ENCODE measurements at regions not wholly inside any gene's neighbourhood (a gene's known extent, or its start where the extent isn't known, plus 50 kb on each side); places are given as distances from the start of the nearest gene placed in this dataset.

DNA sequence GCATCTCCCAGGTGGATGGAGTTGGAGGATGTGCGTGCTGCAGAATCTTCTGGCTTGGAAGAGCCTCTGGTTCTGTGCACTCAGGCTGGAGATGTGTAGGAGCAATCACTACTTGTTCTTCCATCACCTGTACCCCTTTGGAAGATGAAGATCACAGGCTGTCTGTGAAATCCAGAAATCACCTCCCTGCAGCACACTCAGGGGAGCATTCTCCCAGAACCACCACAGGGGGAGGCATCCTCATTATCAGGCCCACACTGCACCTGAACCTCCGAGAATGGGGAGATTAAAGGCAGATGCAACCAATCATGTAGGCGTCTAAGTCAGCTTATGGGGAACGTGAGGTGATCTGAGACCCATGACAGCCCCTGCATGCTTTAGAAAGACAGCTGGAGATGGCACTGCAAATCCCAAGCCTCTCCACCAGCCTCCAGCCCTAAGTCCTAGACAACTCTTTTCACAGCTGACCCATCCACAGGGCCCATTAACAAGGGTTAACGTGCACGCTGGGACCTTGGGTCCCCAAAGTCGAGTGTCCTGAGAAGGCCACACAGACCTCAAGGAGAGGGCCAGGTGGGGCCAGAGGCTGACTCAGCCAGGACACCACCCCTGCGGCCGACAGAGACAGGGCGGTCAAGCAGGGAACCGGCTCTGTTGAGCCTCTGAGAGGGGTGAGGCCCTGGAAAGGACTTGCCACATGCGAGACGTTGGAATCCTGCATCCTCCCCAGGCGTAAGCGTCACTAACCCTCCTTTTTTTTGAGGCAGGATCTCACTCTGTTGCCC lies 314.9 kb downstream of the EIPR1 start:
- no peak for DNase-seq (ENCODE audit: low read depth)

DNA sequence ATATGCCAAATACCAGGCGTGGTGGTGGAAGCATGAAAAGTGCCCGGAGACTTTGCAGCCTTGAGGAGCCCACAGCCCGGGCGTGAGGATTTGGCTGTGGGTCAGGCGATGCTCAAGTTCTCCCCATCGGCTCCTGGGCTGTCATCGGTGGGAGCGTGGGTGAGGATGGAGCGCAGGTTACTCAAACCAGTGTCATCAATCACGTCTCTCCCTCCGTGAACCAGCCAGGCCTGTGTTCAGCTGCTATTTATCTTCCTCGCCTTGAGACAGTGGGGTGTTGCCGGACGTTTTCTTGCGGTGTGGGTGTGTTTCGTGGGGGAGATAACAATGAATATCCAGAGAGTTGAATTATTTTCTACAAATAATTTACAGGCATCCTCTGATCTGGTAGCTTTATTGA lies 317.6 kb downstream of the EIPR1 start:
- DNase-seq (ENCODE audit: low read depth), result no peak

DNA sequence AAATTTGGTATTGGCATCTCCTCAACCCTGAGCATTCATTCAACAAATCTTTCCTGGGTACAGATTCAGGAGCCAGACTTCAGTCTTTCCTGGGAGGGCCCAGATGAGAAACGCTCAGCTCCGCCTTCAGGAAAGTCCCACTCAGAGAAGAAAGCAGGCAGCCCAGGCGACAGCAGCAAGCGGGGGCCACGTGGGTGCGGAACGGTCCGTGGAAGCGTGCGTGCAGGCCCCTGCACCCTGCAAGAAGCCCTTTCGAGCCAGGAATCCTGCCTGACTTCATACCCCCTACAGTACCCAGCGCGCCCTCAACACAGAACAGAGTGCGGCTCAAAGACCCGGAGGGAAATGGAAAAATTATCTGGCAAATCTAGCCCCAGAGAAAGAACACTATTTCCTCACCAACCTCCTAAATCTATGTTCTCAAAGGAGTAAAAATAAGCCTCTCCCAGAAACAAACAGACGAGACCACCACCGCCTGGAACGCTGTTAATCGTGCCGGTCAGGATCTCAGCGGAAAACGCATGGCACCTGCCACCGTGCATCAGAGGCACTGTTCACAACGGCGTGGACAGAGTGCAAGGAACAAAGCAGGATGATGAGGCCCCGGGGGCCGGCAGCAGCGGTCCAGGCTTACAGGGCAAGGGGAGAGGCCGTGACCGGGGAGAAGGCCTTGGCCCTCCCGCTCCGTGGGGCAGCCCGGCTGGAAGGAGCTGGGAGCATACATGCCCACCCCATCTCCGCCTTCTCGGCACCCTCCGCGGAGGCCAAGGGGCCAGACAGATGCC lies 318.3 kb downstream of the EIPR1 start:
- DNase-seq (ENCODE audit: low read depth), result no peak

DNA sequence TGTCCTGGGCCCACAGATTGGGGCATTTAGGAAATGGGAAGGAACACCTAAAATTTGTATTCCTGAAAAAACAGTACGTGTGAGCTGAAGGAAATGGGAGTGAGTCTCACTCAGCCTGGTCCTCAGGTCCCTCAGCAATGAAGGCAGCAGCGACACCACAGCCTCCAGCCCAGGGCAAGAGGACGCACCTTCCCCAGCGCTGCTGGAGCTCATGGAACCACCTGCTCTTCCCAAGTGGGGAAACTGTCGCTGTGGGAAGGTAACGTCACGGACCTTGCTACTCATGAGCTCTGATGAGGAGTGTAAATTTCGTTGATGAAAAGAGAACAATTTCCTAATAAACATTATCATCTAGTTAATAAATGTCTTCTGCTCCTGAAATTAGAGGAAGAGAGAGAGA lies 323.6 kb downstream of the EIPR1 start:
- DNase-seq (ENCODE audit: low read depth), result no peak

DNA sequence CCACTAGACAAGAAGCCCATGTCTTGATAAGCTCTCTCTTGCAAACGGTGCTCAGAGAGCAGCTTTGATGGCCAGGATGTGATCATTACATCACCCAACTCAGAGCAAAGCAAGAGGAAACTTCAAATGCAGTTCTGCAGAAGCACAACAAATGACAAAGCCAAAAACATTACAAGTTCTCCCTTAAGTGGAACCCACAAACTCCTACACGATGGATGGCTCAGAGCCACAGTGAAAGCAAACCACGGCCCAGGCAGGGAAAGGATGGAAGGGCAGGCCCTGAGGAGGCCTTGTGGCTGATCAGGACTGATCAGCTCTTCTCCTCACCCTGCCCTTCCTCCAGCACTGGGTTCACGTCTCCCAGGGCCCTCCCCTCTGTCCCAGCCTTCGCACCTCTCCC lies 326.4 kb downstream of the EIPR1 start:
- no peak for DNase-seq (ENCODE audit: low read depth)

DNA sequence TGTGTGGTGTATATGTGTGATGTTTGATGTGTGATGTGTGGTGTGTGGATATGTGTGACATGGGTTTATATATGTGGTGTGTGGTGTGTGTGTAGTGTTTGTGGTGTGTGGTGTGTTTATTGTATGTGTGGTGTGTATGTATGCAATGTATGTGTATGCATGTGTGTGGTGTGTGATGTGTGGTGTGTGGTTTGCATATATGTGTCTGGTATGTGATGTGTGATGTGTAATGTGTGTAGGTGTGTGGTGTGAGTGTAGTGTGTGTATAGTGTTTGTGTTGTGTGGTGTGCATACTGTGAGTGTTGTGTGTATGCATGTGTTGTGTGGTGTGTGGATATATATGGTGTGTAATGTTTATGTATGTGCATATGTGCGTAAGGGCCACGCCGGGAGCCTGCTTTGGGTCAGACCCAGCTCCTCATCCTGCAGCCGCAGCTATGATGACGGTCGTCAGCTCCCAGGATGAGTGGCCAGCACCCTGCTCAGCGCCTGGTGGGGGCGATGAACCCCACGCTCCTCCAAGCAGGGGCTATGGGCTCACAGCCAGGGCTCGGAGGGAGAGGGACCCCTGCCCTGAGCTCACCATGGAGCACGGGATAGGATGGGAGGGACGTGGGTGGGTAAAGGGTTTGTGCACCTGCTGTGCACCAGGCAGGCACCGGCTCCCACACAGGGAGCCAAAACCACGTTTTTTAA lies 331.3 kb downstream of the EIPR1 start:
- no peak for DNase-seq (ENCODE audit: low read depth)

DNA sequence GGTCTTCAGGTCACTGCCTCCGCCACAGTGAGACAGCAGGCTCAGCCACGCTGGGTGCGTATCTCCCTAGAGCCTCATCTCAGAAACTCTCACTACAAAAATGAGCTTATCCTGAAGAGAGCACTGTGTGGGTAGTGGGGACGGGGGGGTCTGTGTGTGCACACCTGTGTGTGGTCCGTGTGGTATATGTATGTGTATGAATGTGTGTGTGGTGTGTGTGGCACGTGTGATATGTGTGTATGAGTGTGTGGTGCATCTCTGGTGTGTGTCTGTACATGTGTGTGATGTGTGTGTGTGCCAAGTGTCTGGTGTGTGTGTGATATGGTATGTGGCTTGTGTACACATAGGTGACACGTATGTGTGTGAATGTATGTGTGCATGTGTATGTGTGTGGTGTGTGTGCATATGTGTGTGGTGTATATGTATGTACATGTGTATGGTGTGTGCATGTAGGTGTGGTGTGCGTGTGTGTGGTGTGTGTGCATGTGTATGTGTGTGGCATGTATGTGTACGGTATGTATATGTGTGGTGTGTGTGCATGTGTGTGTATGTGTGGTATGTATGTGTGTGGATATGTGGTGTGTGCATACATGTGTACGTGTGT lies 332.2 kb downstream of the EIPR1 start:
- DNase-seq (ENCODE audit: low read depth), result no peak

DNA sequence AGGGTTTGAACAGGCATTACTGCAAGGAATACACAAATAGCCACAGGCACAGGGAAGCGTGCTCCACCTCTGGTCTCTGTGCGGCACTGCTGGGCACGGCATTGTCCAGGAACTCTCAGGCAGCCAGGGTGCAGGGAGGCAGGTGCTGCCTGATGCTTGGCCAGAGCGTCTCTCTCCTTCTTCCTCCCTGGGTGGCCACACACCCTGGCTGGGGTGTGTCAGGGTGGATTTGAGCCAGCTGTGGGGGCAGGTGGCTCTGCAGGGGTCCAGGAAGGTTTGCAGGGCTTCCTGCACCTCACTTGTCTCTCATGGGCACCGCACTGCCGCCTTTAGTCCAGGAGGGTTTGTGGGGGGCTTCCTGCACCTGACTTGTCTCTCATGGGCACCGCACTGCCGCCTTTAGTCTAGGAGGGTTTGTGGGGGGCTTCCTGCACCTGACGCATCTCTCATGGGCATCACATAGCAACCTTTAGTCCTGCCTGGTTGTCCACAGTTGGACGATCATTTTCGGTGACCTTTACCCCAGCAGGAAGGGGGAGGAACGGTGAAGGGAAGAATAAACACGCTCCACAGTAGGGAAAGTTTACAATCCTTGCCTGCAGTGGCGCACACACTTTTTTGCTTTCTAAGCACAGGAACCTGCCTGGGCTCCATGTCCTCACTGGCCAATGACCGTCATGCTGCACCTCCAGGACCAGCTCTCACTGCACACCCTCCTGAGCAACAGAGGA lies 332.9 kb downstream of the EIPR1 start:
- DNase-seq (ENCODE audit: low read depth), result no peak

DNA sequence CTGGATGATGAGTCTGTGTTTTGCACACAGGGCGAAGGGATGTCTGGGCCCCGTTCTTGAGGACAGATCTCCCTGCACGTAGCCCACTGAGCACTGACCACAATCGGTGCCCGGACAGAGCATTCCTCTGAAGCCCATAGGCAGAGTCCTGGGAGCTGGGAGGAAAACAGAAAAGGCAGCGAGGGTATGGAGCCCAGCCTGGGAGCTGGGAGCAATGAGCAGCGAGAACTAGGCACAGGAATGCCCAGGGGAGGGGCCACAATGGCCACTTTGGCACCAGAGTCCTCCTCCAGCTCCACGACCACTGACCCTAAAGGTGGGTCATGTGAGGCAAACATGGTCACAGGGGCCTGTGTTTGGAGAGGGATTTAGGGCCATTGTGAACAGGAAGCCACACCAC lies 333.9 kb downstream of the EIPR1 start:
- no peak for DNase-seq (ENCODE audit: low read depth)

DNA sequence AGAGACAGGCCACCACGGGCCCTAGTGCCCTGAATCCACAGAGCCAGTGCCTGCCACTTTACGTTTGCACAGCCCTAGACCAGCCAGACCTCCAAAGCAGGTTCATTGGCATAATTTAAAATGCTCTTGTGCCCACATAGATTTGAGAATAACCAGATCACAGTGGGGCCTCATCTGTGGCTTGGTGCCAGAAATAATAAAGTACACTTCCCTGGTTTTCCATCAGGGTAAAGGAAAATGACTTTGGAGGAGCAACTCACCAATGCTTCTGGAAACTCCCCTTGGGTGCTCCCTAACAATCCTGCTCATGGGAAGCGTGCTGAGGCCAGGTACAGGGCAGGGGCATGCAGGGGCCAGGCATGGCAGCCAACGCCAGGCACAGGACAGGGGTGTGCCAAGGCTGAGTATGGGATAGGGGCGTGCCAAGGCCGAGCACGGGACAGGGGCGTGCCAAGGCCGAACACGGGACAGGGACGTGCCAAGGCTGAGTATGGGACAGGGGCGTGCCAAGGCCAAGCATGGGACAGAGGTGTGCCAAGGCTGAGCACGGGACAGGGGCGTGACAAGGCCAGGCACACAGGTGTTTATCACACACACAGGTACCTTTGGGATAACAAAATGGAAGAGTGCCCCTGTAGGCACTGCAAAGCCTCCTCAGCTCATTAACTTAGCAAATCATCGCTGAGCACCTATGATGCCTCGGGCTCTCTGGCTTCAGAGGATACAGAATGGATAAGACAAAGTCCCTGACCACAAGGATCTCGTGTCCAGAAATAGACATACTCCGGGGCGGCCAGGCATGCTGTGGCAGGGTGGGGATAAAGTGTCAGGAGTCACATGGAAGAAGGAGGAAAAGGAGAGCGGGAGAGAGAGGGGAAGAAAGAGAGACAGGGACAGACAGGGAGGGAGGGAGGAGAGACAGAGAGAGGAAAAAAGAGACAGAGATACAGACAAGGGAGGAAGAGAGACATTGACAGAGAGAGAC lies 334.7 kb downstream of the EIPR1 start:
- DNase-seq (ENCODE audit: low read depth), result no peak

DNA sequence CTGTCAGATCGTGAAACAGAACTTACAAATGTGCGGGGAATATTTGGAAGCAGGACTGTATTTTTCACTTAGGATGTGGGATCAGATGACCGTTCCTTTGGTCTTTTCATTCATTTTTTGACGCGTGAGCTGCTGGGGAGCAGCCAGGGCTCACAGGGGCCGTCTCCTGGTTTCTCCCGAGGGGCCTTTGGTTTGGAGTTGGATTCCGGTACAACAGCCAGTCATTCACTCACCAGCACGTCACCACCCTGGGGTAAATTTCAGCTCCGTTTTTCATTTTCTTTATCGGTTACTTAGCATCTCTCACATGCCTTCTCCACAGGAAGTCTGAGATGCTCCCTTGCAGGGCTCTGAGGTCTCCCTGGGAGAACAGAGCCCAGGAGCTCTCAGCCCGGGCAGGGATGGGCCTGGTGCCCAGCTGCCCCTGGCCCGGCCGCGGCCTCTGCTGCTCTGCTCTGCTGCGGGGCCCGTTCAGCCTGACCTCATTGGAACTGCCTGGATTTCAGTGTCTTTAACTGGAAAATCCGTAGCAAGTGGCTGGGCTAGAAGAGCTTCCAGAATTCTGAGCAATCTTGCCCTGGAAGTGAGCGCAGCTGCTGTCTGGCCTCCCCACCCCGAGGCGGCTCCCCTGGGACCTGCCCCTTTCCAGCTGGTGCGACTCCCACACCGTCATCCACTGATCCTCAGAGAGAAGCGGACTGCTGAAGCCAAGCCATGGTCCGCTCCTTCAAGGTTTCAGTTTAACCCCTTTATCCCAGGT lies 335.6 kb downstream of the EIPR1 start:
- DNase-seq (ENCODE audit: low read depth), result no peak

DNA sequence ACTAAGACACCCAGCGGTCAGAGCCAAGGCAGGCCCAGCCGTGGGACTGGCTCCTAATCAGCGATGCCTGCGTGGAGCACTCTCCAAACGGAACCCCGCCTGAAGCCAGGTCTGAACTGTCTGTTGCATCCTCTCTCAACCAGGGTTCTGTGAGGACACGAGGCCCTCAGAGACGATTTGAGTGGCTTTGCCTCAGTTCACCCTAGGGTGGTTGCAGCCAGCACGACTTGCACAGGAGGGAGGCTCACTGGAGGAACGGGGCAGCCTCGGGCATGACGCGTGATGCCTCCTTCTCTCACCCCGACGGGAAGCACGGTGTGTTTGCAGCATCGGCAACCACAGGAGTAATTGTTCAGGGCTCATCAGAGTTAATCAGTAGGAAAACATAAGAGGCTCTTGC lies 336.4 kb downstream of the EIPR1 start:
- DNase-seq (ENCODE audit: low read depth), result no peak

DNA sequence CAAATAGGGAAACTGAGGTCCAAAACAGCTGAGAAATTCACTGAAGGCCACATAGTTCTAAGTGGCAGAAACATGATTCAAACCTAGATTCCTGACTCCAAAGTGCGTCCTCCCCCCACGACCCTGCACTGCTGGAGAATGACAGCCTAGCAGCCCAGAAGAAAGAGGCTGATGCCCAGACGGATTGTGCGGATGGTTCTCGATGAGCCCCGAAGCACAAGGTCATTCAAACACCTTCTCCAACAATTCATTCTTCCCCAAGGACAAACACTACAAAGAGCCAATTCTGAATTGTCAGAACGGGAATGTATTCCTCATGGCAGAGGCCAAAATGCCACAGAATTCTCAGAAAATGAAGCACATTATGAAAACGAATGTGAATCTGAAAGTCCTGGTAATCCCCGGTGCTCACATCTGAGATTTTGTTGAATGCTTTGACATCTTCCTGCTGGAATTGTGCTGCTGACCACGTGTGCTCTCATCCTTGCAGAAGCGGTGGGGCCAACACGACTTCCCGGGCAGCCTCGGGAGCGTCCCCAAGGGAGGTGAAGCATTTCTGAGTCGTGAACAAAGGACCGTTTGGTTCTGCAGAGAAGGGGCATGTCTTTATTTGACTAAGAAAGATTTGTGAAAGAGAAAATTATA lies 337.0 kb downstream of the EIPR1 start:
- no peak for DNase-seq (ENCODE audit: low read depth)

DNA sequence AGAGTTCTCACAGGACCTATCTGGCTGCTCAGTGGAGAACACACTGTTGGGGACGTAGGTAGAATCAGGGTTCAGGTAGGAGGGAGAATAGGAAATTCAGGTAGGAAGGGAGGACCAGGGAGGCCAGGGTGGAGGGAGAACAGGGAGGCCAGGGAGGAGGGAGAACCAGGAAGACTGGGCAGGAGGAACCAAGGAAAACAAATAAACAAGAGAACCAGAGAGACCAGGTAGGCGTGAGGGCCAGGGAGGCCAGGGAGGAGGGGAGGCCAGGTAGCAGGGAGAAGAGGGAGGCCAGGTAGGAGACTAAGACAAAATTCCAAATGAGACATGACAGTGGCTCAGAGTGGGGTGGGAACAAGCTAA lies 337.6 kb downstream of the EIPR1 start:
- no peak for DNase-seq (ENCODE audit: low read depth)

DNA sequence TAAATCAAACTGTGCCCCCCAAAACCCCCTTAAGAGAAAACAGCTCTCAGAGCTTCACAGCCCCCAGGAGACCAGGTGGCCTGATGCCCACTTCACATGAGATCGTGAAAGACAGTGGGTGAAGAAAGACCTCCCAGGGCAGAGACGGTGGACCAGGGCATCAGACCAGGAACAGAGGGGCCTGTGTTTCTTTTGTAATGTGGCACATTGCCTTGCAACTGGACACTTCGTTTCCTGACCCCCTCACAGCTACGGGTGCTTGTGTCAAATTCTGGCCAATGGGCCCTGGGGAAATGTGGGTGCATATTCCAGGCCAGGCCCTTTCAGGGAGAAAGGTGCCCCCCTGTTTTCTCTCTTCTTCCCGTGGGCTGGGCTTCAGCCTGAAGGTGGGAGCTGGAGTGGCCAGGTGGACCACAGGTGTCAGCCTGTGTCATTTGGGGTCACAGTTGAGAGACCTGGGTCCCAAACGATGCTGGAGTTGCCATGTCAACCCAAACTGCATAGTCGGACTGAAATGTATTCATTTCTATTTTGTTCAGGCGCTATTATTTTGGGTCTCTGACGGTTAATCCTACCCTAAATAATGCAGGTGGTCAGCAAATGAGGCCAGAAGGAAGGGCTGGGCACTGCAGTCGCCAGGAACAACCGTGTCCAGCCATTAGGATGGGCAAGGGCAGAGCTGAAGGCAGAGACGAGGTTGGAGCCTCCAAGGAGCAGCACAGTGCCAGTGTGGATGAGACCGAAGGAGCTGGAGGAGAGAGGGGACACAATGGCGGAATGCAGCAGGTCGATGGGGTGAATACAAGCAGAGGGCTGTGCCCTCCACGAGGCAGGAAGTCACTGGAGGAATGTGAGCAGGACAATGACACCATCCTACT lies 338.2 kb downstream of the EIPR1 start:
- no peak for DNase-seq (ENCODE audit: low read depth)

DNA sequence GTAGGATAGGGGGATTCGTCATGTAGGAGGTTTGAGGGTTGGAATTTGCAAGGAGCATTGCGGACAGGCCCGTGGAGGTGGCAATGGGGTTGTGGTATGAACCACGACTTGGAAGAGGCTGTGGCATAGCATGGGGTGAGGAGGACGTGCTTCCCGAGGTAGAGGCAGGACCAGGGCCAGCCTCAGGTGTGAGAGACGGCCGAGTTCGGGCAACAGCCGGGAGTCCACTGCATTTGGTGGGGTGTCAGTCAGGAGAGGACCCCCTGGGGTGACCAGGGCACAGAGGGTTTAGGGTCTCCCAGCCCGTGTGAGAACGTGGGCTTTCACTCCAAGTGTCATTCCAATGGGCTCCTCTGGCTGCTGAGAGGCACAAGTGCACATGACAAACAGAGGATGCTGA lies 339.0 kb downstream of the EIPR1 start:
- no peak for DNase-seq (ENCODE audit: low read depth)

DNA sequence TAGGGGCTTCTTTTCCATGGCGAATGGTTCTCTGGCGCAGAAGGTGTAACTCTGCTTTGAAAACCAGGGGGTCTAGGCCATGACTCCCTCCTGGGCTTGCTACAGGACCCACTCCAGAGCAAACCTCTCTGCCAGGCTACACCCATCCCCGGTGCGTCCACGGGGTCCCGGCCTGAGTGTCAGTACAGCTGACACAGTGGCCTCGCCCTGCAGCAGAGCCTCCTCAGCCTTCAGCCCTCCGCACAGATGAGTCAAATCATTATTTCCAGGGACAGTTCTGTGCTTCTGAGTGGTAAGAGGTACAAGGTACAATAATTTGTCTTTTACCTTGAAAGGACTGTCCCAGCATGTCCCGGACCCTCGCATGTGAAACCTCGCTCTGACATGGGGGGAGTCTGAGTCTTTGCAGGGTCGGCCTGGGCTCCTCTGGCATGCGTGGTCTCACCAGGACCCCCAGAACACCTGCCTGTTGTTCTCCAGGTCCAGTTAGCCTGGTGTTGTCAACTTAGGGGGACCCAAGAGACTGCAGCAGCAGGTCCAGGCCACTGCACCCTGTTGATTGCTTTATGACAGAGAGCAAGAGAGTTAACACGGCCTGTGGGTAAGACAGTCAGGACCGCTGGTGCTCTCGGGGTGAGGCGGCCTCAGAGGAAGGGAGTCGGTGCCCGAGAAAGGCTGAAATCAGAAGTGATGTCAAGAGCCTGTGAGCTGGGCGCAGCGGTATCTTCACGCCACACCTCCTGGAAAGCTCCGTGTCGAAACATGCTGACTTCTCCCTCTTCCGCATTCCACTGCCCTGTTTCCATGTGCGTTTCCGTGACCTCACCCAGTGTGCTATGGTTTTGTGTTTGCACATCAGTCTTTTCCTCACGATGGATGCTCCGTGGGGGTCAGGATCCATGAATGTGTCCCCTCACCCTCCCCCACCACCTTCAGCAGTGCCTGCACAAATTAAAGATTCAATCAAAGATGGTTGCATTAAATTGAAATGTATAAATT lies 340.1 kb downstream of the EIPR1 start:
- DNase-seq (ENCODE audit: low read depth), result no peak
